NOMO-1 treated with DMSO at 0.1 percent for 48 hours (cell line): ENCODE measurements at regions not wholly inside any gene's neighbourhood (a gene's known extent, or its start where the extent isn't known, plus 50 kb on each side); places are given as distances from the start of the nearest gene placed in this dataset.

Experiments used
- DNase-seq: peaks from one replicate; lab custom pipeline; 2025; ENCODE audit not compliant: unreplicated experiment; lab: John Stamatoyannopoulos, UW

DNA sequence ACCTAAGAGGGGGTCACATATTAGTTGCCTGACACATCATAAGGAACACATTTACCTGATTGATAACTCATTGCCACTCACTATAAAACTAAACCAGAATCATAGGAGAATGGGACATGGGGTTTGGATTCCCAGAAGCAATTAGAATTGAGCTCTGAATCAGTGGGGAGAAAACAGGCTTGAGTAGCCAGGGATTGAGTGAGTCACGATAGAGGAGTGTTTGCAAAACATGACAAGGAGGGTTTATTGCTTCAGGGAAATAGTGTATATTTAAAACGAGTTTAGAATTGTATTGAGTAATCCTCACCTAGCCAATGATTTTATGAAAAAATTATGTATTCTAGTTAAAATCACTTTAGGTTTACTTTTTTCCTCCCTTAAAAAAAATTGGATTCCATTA lies 101.1 kb upstream of the THRB start:
- DNase-seq, result no peak

DNA sequence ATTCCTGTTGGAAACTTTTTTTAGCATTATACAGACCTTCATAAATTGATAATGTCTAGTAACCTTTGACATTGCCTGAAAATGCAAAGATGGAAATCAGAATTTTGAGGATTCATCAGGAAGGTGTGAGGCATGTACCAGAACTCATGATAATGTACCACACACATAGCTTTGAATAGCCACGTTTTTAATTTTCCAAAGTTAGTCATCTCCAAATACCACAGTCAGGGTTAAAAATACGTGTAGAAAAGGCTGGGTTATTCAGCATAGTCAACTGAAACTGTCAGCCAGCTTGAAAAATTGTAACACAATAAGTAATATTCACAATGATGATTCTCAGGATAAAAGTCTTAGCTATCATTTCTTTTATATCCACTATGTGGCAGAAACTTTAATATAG lies 102.0 kb upstream of the THRB start:
- no peak for DNase-seq

- DNase-seq, result no peak
Observed at GRCh38 chr3:24598695-24599470, 104.2 kb upstream of the THRB start.

DNA sequence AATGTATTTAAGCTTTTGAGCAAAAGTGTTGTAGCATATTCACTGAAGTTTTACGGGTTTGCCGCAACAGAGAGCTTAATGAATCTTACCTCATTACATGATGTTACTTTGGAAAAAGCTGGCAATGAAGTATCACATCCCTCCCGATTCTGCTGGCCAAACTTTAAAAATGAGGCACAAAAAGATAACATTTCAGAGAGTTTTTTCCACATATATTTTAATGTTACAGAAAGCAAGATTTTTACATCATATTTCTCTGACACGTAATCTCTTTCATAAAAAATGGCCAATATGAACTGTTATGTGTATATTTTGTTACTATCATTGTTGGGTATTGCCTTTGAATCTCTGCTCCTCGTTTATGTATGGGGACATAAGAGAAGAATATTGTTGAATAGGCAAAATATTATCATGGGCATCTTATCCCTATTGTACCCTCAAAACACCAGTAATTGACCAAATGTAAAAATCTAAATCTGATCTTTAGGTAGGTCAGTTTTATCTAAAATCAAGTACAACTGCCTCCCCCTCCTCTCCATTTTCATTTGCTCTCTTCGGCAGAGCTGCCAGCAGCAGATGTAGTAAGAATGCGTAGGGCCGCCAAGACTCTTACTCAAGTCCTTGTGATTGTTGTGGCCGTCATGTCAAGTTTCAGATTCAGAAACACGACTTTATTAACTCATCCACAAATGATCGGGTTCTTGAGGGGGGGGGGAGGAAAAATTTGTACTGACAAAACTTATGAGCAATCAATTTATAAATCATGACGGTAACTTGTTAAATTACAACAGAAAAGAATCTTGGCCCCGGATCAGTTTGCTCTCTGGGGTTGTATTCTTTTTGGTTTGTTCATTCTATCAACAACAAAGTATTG lies 106.7 kb upstream of the THRB start:
- no peak for DNase-seq

GRCh38 chr3:24604215-24604614 lies 109.6 kb upstream of the THRB start:
- DNase-seq, result no peak

GRCh38 chr3:24605511-24606028 lies 110.9 kb upstream of the THRB start:
- no peak for DNase-seq

GRCh38 chr3:24607281-24607680 lies 112.6 kb upstream of the THRB start:
- no peak for DNase-seq

DNA sequence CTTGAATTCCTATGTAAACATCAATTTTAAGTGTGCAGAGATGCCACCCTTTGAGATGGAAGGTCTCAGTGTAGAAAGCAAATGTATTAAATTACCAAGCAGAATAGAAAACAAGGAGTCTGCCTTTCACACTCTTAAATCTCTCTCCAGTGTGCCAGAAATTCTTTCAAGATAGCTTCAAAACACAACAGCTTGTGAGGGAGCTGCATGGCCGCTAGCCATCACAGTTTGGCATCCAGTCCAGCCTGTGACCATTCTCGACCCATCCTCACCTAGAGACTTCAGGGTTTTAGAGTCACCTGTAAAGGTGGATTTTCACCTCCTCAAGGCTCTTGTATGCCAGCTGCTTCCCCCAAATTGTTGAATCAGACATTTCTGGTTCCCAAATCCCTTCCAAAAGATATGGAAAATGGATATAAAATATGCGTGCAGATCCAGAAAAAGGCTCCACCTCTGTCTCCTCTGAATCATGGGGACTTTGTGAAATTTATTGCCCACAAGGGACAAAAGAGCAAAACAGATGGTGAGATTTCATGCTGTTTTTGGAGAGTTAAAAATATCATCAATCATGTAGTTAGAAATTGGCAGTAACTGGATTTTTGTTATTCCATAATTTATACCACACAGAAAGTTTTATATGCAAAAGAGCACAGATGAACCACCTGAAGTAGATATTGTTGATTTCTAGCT lies 114.2 kb upstream of the THRB start:
- DNase-seq, result no peak

- DNase-seq, result no peak
Observed at GRCh38 chr3:24614359-24614758, 119.7 kb upstream of the THRB start.

DNA sequence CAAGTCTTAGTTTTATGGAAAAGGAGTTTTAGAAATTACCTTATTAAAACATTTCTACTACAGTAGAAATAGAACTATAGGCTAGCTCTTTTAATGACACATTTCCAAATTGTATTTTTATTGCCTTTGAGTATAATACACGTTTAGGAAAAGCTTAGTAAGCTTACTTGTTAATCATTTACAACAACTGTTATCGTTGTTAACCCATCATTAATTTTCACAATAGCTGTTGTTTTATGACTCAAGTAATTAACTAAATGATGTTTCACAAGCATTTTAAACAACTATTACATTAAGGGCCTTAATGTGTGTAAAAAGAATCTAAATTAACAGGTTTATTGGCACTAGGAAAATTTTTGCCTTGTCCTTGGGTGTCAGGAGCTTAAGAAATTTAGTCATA lies 120.5 kb upstream of the THRB start:
- no peak for DNase-seq

DNA sequence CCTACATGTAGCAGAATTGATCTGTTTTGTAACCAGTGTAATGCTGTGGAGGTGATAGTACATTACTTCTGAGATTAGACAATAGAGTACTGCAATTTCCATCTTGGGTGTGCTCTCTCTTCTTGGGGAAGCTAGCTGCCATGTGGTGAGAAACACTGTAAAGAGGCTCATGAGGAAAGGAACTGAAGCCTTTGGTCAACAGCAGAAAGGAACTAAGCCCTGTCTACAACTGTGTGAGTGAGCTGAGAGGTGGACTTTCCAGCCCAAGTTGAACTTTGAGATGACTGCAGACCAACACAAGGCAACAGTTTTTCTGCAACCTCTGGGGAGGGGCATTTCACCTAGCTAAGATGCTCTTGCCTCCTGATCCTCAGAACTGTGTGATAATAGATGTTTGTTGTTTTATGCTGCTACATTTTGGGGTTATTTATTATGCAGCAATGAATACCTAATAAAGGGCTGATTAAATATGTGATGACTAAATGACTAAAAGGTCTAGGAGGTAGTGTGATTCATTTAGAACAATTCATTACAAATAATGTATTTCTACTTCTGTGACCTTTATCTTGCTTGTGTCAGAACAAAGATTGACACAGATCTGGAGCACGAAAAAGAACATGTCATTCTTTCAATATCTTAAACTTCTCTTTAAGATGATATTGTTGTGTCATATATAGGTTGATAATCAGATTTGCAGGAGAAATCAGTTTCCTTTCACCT lies 121.6 kb upstream of the THRB start:
- DNase-seq, result no peak

DNA sequence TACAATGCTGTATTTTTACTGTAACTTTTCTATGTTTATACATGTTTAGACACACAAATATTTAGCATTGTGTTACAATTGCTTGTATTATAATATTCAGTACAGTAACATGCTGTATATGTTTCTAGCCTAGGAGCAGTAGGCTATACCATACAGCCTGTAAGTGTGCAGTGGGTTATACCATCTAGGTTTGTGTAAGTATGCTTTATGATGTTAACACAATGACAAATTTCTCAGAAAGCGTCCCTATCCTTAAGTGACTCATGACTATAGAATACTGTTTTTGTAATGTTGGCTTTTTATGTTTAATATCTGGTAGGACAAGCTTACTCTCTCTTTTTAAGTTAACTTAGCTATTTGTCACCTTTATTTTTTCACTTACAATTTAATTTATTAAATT lies 127.5 kb upstream of the THRB start:
- DNase-seq, result no peak

DNA sequence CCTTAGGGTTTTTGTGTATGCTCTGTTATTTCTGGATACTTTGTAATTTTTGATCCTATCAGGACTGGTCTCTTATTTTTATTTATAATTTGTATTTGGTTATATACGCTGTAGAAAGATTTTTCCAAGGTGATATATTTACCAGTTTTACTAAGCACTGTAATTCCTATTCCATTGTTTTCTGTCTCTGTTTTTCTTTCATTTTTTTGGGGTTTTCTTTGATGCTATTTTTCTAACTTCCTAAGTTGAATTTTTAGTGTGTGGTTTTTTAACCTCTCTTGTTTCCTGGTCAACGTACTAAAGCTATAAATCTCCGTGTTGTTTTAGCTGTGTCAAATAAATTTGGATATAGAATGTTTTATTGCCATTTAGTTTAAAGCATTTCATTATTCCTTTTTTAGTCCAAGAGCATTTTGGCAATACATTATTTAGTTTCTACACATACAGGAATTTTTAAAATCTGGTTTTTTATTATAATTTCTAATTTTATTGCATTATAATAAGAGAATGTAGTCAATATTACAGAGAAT lies 128.1 kb upstream of the THRB start:
- no peak for DNase-seq

DNA sequence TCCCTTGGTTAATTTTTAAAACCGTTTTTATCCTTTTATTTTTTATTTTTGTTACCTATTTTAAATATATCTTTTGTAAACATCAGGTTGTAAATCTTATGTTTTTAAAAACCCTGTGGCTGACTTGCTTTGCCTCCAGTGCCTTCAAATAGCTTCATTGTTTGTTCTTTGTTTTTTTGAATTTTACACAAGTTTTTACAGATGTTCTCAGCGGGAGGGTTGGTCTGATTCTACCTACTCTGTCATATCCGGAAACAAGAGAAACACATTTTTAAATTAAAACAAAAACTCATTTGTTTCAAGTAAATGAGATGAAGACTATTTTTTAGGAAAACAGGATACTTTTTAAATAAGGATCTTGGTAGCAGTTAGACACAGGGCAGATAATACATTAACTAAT lies 129.0 kb upstream of the THRB start:
- DNase-seq, result no peak

- DNase-seq, result no peak
Observed at GRCh38 chr3:24624938-24625681, 130.5 kb upstream of the THRB start.

- DNase-seq, result no peak
Observed at GRCh38 chr3:24628523-24629258, 134.0 kb upstream of the THRB start.

DNA sequence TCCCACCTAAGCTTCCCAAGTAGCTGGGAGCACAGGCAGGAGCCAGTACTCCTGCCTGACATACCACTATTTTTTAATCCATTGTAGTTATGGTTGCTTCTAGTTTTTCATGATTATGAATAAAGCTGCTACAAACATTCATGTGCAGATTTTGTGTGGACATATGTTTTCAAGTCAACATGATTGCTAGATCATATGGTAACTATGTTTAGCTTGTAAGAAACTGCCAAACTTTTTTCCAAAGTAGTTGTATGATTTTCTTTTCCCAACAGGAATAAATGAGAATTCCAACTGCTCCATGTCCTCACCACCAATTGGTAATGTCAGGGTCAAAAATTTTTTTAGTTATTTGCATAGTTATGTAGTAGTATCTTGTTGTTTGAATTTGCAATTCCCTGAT lies 136.8 kb upstream of the THRB start:
- DNase-seq, result no peak

DNA sequence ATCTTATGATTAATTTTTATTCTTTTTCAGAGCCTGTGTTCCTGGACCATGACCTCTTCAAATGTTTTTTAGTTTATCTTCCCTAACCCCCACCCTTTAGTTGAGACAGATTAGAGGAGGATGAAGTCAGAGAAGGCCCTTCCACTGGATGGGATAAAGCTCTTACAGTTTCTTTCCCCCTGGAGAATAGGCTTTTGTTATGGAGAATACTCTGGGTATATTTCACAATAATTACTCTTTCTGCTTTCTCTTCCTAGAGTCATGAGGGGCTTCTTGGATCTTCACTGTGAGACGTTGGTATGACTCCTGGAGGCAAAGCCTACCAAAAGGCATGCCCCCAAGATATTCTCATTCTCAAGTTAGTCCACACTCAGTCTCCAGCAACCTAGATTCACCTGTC lies 144.4 kb upstream of the THRB start:
- no peak for DNase-seq
